ENCODE measurements at regions not wholly inside any gene's neighbourhood (a gene's known extent, or its start where the extent isn't known, plus 50 kb on each side); places are given as distances from the start of the nearest gene placed in this dataset.
"Not testable (repeated sequence)": the region's sequence is repeated elsewhere in the genome, so short reads cannot be mapped to it uniquely, and the experiment has no call there.

DNA sequence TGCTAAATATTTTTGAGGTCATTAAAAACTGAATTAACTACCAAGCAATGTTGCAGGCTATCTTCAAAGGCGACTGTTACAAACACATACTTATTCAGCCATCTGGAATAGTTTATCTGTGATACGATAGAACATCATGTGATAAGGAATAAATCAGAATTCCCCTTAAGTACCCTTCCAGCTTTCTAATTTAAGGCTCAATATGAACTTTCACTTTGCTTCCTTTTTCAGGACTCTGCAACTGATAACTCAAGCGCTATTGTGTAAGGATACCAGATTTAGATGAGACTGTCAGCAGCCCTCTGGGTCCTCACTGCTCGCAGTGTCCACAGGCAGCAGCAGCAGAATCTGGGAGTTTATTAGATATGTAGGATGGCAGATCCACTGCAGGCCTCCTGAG is 416.3 kb downstream of the SPATA31D1 start:
- DNase-seq: no peak

DNA sequence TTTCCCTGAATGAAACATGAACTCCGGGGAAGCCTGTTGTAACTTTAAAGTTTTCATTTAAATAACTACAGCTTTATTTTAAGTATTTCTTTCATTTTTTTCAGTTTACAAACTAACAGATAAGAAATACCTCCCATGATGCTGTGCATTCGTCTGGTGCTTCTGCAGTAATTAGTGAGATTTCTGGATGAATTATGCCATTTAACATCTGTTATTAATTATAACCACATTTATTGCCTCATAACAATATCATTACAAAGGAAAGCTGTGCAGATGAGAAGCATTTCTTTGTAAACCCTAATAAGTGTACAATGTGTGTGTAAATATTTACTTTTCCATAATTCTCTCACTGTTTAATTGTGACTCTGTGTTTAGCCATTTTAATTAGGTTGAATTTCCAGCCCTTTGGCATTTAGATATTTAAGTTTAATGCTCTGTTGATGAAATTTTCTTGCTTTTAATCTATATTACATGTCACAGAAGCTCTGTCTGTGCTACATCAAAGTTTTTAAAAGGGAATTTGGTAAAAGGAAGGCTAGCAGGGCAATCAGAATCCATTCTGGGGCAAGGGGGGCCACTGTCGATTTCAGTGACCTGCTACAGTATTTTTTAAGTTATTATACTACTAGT is 418.0 kb downstream of the SPATA31D1 start:
- no peak for DNase-seq

GRCh38 chr9:82410306-82410705 is 421.7 kb downstream of the SPATA31D1 start:
- DNase-seq: peak; percentile 59

- peak; percentile 3 for DNase-seq
Observed at GRCh38 chr9:82410866-82411265, 422.3 kb downstream of the SPATA31D1 start.

DNA sequence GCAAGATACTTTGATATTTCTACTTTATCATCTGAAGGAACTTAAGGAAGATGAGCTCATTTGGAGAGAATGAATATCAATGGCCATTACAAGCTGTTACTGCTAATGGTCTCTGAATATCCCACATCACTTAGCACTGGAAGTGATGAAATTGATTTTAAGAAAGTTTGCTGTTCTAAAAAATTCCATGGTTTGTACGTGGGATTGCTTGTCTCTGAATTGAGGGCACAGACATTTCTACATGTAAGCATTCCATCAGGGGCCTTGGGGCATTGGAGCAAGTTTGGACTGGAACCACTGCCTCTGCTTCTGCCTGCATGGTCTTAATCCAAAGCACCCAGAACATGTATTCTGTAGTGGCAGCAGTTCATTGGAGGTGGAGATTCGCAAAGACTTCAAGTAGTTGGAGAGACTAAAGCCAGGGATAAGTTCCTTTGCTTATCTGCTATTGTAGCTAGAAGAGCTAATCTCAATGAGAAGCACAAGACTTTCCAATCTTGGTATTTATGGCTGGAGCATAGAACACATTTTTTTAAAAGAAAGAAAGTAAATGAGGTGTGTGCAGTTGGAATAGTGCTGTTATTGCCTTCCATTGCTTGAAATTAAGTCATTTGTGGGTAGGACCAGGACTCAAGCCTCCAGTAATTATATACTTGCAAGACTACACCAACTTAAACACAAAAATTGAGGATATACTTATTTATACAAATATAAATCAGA is 424.2 kb downstream of the SPATA31D1 start:
- no peak for DNase-seq

DNA sequence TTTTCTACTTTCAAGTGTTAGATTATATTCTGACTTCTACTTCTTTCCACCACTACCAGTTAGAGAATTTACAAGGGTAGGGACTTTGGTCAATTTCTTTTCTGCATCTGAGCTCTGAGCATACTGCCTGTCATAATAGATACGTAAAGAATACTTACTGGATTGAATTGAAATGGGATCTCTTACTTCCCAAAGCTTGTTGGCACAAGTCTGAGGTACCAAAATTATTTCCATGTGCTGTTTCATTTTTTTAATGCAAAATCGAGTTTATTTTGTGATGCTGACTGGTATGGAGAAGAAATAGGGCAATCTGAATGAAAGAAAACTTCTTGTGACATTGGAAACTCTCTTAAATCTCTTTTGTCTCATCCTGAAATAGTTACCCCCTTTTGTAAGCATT is 428.9 kb downstream of the SPATA31D1 start:
- no peak for DNase-seq

DNA sequence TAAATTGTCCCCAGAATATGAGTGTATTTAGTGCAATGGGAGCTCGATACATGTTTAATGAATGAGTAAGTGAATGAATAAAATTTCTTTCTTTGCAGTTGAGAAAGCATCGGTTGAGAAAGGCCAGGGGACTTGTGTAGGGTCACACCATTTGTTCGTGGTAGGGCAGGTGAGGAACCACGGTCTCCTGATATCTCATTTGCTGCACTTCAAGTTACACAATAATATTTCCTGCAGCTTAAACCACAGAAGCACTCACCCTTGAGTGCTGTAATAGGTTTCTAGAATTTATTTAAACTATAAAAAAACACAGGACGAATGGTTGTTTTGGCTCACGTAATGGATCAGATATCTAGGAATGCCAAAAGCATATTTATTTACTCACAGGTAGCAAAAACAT is 429.8 kb downstream of the SPATA31D1 start:
- DNase-seq: no peak

DNA sequence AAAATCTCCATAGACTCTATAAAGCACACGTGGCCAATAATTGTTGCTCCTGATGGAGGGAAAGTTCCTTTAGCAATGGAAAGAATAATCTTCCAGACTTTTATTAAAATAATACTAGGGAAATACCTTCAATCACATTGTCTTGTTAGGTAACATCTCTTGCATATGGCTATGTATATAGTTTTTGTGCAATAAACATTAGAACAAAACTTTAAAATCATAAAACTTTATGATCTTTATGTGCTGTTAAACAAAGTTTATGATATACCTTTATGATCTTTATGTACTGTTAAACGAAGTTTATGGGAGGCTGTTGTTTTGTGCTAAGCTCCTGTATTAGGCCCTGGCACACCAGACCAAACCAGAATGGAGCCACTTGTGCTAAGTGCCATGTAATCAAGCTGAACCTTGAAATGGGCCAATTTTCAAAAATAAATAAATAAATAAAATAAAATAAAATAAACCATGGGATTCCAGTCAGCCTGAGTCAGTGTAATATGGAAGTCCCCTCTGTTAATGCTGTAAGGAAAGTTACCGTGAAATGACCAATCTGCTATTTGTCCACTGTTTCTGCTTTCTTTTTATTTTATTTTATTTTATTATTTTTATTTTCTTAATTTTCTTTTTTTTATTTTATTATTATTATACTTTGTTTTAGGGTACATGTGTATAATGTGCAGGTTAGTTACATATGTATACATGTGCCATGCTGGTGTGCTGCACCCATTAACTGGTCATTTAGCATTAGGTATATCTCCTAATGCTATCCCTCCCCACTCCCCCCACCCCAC is 431.3 kb downstream of the SPATA31D1 start:
- no peak for DNase-seq

- no peak for DNase-seq
Observed at GRCh38 chr9:82421498-82421897, 432.9 kb downstream of the SPATA31D1 start.

DNA sequence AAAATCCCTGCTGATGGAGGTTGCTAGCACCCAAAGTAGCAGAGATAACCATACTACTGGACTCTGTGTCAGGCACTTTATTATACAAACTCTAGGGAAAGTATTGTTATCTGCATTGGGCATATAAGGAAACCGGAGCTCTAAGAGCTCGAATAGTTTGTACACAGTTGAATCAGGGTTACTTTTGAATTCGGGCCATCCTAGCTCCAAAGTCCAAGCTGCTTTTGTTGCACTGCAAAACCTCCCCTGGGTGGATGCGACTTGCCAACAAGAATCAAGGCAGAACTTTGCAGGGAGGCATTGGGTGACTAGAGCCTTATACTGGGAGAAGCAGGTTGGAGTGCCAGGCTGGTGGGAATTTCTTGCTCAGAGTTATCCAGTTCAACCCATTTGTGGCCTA is 435.1 kb downstream of the SPATA31D1 start:
- no peak for DNase-seq

GRCh38 chr9:82424599-82425120 is 436.1 kb downstream of the SPATA31D1 start:
- no peak for DNase-seq

GRCh38 chr9:82431121-82431520 is 442.5 kb downstream of the SPATA31D1 start:
- no peak for DNase-seq

- not testable (repeated sequence) for DNase-seq
Observed at GRCh38 chr9:82433290-82433931, 444.8 kb downstream of the SPATA31D1 start.

DNA sequence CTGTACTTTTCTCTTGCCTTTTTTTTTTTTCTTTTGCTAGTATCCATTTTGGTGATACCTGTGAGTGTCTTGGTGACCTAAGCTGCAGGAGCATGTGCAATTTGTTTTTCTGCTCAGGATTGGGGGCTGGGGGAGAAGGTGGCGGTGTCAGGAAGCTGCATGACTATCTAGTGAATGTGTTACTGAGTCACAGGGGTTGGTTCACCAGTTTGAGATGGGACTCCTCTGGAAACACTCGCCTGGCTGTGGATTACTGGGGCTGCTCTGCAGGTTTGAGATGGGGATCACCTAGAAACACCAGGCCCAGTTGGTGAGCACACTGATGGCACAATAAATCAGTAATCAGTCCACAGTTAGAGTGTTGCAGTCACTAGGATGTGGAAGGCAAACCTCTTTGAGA is 447.9 kb downstream of the SPATA31D1 start:
- no peak for DNase-seq

DNA sequence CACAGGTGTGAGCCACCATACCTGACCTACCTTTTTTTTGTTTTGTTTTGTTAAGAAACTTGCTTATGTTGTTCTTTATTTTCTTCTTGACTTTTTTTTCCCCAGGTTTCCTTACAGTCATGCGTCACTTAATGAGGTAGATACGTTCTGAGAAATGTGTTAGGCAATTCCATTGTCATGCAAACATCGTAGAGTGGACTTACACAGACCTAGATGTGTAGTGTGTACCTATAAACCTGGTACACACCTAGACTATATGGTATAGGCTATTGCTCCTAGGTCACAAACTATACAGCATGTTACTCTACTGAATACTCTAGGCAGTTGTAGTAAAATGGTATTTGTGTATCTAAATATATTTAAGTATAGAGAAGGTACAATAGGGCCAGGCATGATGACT is 448.6 kb downstream of the SPATA31D1 start:
- DNase-seq: not testable (repeated sequence)

DNA sequence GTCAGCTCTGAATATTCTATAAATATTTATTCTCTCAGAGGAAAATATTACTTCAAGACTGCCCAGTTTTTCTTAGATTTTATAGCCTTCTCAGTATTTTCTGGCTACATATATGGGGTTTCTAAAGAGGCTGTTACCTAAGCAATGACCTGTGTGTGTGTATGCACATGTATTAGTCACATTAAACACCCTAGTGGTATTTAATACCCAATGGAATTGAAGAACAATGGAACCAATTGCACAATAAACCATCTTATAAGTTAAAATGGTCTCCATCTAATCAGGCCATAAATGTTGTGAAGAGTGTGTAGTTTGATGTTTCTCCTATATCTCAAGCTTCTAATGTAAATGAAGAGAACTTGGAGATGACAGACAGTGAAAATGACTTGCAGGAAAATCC is 450.0 kb downstream of the SPATA31D1 start:
- DNase-seq: no peak

GRCh38 chr9:82443312-82443711 is 454.7 kb downstream of the SPATA31D1 start:
- DNase-seq: no peak

GRCh38 chr9:82445556-82445955 is 457.0 kb downstream of the SPATA31D1 start:
- no peak for DNase-seq

- DNase-seq: no peak
Observed at GRCh38 chr9:82447343-82447742, 458.8 kb downstream of the SPATA31D1 start.

DNA sequence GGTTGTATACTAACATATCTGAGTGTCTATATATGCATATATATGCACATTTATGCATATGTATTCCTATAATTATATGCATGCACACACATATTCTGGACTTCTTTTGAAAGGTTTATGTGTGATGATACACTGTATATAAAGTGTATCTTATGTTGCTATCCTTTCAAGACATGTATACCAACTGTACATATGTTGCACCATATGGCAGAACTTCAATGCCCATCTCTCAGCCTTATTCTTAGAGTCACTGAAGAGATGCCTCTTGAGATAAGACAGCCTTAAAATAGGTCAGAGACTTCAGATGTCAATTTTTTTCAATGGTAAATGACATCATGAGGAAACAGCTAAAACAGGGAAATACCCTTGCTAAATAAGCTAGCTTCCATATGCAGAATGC is 461.4 kb downstream of the SPATA31D1 start:
- DNase-seq: no peak

DNA sequence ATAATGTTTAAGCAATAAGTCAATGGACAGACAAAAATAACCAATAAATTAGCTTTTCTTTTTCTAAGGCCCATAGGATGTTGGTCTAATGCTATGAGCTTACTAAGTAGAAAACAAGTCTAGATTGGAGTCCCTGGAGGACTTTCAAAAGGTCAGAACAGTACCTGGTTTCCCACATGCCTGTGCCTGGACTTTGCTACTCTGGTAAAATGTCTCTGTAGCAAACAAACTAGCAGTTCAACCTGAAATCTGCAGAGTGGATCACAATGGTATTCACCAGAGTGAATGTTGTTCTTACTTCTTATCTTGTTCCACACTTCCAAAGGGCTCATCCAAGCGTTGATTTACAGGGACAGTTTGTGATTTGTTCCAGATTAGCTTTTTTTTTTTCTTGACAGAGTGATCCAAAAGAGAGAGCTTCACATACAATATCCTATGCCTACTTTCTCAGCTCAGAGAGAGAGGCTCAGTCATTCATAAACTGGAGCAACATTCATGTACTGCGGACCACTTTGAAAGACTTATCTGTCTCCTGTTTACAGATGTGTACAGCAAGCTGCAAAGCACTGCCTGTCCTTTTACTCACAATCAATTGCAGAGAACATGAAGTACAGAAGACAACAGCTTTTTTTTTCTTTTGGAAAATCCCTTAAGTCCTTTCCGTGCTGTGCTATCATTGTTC is 466.1 kb downstream of the SPATA31D1 start:
- DNase-seq: no peak

DNA sequence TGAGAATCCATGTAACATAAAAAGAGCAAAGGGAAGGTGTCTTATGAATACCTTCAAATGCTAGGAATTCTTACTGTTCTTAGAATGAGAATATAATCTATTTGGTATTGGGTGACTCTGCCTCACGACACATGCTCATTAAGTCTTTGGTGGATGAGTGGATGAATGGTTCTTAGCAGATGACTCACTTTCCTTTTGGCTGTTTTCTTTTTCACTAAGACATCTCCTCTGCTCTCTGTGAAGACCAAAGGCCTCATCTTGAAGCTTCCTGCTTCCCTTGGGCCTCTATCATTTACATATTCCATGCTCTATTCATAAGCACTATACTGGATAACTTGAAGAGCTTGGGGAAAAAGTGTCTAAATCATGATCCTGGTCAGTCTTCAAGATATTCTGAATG is 468.1 kb downstream of the SPATA31D1 start:
- DNase-seq: no peak

DNA sequence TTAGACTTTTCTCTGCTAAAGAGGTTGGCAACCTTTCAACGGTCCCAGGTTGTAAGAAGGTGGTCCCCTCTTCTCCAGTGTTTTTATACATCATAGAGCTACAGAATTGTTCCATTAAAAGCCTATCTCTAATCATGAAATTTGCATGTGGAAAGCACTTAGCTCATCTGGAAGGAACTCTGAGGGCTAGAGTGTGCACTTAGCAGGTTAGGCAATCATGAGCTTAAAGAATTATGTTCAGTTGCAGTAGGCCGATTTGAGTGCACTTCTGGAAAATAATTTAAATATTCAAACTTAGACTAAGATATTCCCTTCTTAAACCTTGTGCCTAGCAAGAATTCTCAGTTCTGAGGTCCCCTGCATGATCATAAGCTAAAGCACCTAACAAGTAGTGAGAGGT is 468.7 kb downstream of the SPATA31D1 start:
- DNase-seq: no peak
